Type B pancreatic cell (in vitro differentiated cells): ENCODE measurements at regions not wholly inside any gene's neighbourhood (a gene's known extent, or its start where the extent isn't known, plus 50 kb on each side); places are given as distances from the start of the nearest gene placed in this dataset.
"Not testable (repeated sequence)": the region's sequence is repeated elsewhere in the genome, so short reads cannot be mapped to it uniquely, and the experiment has no call there.

ENCODE experiments used
- DNase-seq: peaks from one replicate; pipeline ENCODE4 v3.0.0; 2021; ENCODE audit warnings: mixed read lengths; ENCODE audit not compliant: unreplicated experiment; ENCODE audit errors: extremely low spot score
- H3K27ac Mint-ChIP-seq: 2 replicates; pipeline ENCODE4 v1.8.0; 2021; ENCODE audit warnings: mild to moderate bottlenecking, mixed read lengths
- H3K27me3 Mint-ChIP-seq: 2 replicates; pipeline ENCODE4 v1.8.0; 2021; ENCODE audit warnings: mixed read lengths
- H3K36me3 Mint-ChIP-seq: 2 replicates; pipeline ENCODE4 v1.8.0; 2021; ENCODE audit warnings: mixed read lengths
- H3K4me1 Mint-ChIP-seq: one replicate; pipeline ENCODE4 v1.8.0; 2021; ENCODE audit warnings: mixed read lengths; ENCODE audit not compliant: unreplicated experiment
- H3K4me3 Mint-ChIP-seq: 2 replicates; pipeline ENCODE4 v1.8.0; 2021; ENCODE audit warnings: mild to moderate bottlenecking, mixed read lengths
- H3K9me3 Mint-ChIP-seq: 2 replicates; pipeline ENCODE4 v1.8.0; 2021; ENCODE audit warnings: mixed read lengths
- TF ChIP-seq, protein P1 (sequence below): fragments of 200-600 bp; sonication (generic); conservative IDR thresholded peaks from 2 replicates; pipeline ENCODE4 v1.5.0; 2021; ENCODE audit warnings: antibody characterized with exemption, mild to moderate bottlenecking

DNA sequence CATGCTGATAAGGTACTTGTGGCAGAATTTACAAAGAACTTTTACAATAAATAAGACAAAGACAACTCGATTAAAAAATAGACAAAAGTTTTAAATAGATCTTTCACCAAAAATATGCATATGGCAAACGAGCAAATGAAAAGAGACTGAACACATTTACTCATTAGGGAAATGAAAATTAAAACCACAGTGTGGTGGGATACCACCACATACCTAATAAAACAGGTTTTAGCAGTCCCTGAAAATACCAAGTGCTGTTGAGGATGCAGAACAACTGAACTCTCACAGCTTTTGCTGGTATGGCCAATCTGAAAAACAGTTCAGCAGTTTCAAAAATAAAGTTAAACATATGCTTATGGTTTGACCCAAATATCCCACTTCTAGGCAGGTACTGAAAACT is 205.4 kb upstream of the ADO start:
- no peaks in the 10 kb centered on the region for H3K9me3 Mint-ChIP-seq
- no peak for DNase-seq
- H3K36me3 Mint-ChIP-seq = no peaks in the 10 kb centered on the region
- peaks cover under 1% of the 10 kb centered on the region for H3K27me3 Mint-ChIP-seq
- no peak overlapping the region for H3K4me3 Mint-ChIP-seq
- TF ChIP-seq, protein P1, sequence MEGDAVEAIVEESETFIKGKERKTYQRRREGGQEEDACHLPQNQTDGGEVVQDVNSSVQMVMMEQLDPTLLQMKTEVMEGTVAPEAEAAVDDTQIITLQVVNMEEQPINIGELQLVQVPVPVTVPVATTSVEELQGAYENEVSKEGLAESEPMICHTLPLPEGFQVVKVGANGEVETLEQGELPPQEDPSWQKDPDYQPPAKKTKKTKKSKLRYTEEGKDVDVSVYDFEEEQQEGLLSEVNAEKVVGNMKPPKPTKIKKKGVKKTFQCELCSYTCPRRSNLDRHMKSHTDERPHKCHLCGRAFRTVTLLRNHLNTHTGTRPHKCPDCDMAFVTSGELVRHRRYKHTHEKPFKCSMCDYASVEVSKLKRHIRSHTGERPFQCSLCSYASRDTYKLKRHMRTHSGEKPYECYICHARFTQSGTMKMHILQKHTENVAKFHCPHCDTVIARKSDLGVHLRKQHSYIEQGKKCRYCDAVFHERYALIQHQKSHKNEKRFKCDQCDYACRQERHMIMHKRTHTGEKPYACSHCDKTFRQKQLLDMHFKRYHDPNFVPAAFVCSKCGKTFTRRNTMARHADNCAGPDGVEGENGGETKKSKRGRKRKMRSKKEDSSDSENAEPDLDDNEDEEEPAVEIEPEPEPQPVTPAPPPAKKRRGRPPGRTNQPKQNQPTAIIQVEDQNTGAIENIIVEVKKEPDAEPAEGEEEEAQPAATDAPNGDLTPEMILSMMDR = no peak
- peaks cover under 1% of the 10 kb centered on the region for H3K4me1 Mint-ChIP-seq
- H3K27ac Mint-ChIP-seq = no peak overlapping the region

DNA sequence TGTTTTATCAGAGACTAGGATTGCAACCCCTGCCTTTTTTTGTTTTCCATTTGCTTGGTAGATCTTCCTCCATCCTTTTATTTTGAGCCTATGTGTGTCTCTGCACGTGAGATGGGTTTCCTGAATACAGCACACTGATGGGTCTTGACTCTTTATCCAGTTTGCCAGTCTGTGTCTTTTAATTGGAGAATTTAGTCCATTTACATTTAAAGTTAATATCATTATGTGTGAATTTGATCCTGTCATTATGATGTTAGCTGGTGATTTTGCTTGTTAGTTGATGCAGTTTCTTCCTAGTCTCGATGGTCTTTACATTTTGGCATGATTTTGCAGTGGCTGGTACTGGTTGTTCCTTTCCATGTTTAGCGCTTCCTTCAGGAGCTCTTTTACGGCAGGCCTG is 198.0 kb upstream of the ADO start:
- not testable (repeated sequence) for H3K27me3 Mint-ChIP-seq, H3K36me3 Mint-ChIP-seq, DNase-seq, H3K27ac Mint-ChIP-seq, H3K4me3 Mint-ChIP-seq, H3K4me1 Mint-ChIP-seq, H3K9me3 Mint-ChIP-seq

DNA sequence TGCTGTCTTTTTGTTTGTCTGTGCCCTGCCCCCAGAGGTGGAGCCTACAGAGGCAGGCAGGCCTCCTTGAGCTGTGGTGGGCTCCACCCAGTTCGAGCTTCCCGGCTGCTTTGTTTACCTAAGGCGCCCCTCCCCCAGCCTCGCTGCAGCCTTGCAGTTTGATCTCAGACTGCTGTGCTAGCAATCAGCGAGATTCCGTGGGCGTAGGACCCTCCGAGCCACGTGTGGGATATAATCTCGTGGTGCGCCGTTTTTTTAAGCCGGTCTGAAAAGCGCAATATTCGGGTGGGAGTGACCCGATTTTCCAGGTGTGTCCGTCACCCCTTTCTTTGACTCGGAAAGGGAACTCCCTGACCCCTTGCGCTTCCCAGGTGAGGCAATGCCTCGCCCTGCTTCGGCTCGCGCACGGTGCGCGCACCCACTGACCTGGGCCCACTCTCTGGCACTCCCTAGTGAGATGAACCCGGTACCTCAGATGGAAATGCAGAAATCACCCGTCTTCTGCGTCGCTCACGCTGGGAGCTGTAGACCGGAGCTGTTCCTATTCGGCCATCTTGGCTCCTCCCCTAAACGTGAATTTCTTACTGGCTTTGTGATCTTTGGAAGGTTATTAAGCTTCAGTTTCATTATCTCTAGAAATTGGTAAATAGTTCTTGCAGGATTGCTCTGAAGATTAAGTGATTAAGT is 196.2 kb upstream of the ADO start:
- H3K36me3 Mint-ChIP-seq, DNase-seq, H3K4me1 Mint-ChIP-seq, H3K9me3 Mint-ChIP-seq: not testable (repeated sequence)
- Mint-ChIP-seq H3K4me3 (peak overlapping the region; percentile 83), H3K27me3 (peaks cover 16% of the 10 kb centered on the region), H3K27ac (peak overlapping the region; percentile 61)

DNA sequence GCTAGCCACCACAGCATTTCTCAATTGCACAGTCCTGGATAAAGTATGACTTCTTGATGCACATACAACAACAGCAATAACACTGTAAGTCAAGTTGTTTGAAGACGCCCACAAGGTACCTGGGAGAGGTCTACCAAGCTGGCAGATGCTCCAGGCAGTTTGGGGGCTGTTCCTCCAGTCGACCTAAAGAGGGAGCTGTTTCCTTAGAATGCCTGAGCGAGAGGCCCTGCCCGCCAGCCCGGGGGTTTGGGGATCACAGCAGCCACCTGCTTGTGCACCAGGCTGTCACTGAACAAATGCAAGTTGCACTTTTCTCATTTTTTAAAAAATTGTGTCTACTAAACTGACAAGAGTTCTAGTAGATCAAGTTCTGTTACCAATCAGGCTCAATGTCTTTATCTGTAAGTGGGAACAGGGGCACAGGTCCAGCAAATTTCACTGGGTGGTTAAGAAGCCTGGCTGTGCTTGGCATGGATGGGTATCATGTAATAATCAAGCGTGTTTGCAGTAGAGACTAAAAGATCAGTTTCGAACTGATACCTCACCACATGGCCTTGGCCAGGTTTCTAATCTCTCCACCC is 193.8 kb upstream of the ADO start:
- no peak overlapping the region for H3K4me3 Mint-ChIP-seq
- H3K27ac Mint-ChIP-seq = no peak overlapping the region
- DNase-seq = no peak
- no peaks in the 10 kb centered on the region for H3K9me3 Mint-ChIP-seq
- TF ChIP-seq, protein P1 = peak; percentile 87
- no peaks in the 10 kb centered on the region for H3K4me1 Mint-ChIP-seq
- H3K36me3 Mint-ChIP-seq = no peaks in the 10 kb centered on the region
- H3K27me3 Mint-ChIP-seq = peaks cover 24% of the 10 kb centered on the region

DNA sequence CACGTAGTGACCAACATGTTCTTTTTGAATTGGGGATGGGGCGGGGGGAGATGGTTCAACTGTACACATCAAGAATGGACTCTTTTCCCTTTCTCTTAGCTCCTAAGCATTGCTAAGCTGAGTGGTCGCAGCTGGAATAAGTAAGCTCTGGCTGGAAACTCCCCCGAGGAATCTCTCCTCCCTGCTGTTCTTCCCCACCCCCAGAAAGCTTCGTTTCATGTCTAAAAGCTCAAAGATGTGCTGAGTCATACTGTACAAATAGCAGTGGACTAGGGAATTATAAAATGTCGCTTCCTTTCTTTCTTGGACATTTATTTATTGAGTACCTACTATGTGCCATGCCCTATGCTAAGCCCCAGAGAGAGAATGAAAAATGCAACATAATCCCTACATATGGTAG is 191.1 kb upstream of the ADO start:
- H3K27me3 Mint-ChIP-seq = peaks cover 32% of the 10 kb centered on the region
- no peak overlapping the region for H3K27ac Mint-ChIP-seq
- no peaks in the 10 kb centered on the region for H3K9me3 Mint-ChIP-seq
- no peak for DNase-seq
- peaks cover 4% of the 10 kb centered on the region for H3K4me1 Mint-ChIP-seq
- H3K4me3 Mint-ChIP-seq = no peak overlapping the region
- TF ChIP-seq, protein P1 = no peak
- H3K36me3 Mint-ChIP-seq = no peaks in the 10 kb centered on the region

DNA sequence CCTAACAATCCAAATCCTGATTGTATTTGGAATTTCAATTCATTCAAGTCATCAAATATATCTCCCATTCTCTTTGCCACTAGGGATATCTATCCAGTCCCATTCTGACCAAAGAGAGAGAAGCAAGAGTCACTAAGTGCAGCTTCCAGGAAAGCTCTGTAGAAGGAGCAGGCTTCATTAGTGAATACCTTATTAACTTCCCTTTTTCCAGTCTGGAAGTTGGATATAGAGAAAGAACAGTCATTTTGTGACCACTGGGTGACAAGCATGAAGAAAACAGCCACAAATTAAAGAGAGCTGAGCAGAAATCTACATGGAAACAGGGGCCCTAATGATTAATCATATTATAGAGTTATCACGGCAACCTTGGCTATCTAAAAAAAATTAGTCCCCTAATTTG is 190.7 kb upstream of the ADO start:
- H3K27me3 Mint-ChIP-seq = peaks cover 32% of the 10 kb centered on the region
- no peaks in the 10 kb centered on the region for H3K36me3 Mint-ChIP-seq
- TF ChIP-seq, protein P1 = no peak
- H3K27ac Mint-ChIP-seq = no peak overlapping the region
- no peak overlapping the region for H3K4me3 Mint-ChIP-seq
- H3K9me3 Mint-ChIP-seq = no peaks in the 10 kb centered on the region
- peaks cover 4% of the 10 kb centered on the region for H3K4me1 Mint-ChIP-seq
- DNase-seq = no peak
